ENCODE measurements at regions not wholly inside any gene's neighbourhood (a gene's known extent, or its start where the extent isn't known, plus 50 kb on each side); places are given as distances from the start of the nearest gene placed in this dataset.

DNA sequence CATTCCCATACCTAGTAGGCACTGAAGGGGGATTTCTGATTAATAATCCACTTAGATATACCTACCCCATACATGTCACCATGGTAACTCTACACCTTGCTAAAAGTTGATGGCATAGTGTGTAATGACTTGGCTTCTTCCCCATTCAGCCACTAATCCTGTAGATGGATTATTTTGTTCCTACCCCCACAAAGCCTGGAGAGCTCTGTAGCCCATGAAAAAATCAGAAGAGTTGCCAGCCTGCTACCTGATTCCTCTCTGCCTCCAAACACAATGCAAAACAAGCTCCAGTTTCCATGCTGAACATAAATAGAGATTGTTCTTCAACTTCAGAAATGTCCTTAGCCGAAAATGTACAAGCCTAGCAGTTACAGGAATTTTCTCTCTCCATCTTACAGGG, 98.9 kb upstream of the PFN2 start:
- no peak for ATAC-seq
- Histone ChIP-seq H3K36me3 (no peaks in the 10 kb centered on the region), H3K4me1 (no peaks in the 10 kb centered on the region), H3K9me3 (no peaks in the 10 kb centered on the region), H3K27ac (no peak overlapping the region), H3K4me3 (no peak overlapping the region), H3K27me3 (peaks cover 4% of the 10 kb centered on the region)
- TF ChIP-seq, protein P1, sequence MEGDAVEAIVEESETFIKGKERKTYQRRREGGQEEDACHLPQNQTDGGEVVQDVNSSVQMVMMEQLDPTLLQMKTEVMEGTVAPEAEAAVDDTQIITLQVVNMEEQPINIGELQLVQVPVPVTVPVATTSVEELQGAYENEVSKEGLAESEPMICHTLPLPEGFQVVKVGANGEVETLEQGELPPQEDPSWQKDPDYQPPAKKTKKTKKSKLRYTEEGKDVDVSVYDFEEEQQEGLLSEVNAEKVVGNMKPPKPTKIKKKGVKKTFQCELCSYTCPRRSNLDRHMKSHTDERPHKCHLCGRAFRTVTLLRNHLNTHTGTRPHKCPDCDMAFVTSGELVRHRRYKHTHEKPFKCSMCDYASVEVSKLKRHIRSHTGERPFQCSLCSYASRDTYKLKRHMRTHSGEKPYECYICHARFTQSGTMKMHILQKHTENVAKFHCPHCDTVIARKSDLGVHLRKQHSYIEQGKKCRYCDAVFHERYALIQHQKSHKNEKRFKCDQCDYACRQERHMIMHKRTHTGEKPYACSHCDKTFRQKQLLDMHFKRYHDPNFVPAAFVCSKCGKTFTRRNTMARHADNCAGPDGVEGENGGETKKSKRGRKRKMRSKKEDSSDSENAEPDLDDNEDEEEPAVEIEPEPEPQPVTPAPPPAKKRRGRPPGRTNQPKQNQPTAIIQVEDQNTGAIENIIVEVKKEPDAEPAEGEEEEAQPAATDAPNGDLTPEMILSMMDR (IDR thresholded peaks at IDR 0.05), result no peak
- intact Hi-C loops (cut with DNase I), result no loop called here
- DNase-seq, result no peak

DNA sequence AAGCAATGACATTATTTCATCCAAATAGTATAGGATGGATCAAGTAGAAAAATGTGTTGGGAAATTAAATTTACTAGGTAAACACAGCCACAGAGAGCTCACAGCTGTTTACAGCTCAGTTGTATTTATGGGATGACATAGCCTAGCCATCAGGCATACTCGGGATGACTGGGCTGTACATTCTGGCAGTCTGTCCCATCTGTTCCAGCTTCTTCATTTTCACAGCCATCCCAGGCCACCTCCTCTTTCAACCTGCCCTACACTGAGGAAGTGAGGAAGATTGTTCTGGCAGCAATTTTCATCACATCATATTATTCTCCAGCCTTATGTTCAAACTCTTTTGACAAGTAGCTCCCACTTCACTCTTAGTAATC, 98.4 kb upstream of the PFN2 start:
- no peak for ATAC-seq
- TF ChIP-seq, protein P1 (IDR thresholded peaks at IDR 0.05), result no peak

DNA sequence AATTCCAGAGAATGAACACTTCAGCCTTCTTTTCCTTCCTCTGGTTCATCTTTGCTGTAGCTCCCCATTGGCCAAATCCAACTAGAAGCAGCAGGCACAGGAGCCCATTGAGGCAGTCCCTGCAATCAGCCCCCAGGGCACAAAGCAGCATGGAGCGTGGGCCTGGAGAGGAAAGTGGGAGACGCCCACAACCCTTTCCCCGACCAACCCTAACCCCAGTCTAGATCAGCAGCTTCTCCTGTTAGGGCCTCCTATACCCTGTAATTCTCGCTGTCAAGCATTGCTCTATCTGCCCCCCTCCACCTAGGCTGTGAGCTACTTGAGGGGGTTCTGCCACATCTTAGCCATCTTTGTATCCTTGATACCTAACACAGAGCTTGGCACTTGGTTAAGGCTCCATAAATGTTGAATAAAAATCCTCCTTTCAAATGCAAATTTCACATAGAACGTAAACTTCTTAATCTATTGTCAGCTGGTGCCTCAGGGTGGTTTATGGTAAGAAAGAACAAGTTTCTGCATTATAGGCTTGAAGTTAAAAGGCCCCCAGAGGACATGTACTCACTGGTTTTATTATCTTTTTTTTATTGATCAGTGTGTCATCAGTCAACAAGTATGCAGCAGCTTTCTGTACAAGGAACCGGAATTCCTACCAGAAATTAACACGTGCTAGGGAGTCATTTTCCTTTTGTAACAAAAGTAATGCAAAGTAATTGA, 97.9 kb upstream of the PFN2 start:
- intact Hi-C loops (cut with DNase I), result no loop called here
- no peak for ATAC-seq
- Histone ChIP-seq H3K9me3 (no peaks in the 10 kb centered on the region), H3K36me3 (no peaks in the 10 kb centered on the region), H3K4me3 (no peak overlapping the region), H3K4me1 (no peaks in the 10 kb centered on the region), H3K27ac (no peak overlapping the region), H3K27me3 (peaks cover 4% of the 10 kb centered on the region)
- TF ChIP-seq, protein P1 (IDR thresholded peaks at IDR 0.05), result no peak
- DNase-seq, result no peak

More for the DNA sequence above, 98.4 kb upstream of the PFN2 start:
- Histone ChIP-seq H3K9me3 (no peaks in the 10 kb centered on the region), H3K4me3 (no peak overlapping the region), H3K4me1 (no peaks in the 10 kb centered on the region), H3K27ac (no peak overlapping the region), H3K27me3 (peaks cover 4% of the 10 kb centered on the region), H3K36me3 (no peaks in the 10 kb centered on the region)
- intact Hi-C loops (cut with DNase I), result no loop called here
- no peak for DNase-seq

DNA sequence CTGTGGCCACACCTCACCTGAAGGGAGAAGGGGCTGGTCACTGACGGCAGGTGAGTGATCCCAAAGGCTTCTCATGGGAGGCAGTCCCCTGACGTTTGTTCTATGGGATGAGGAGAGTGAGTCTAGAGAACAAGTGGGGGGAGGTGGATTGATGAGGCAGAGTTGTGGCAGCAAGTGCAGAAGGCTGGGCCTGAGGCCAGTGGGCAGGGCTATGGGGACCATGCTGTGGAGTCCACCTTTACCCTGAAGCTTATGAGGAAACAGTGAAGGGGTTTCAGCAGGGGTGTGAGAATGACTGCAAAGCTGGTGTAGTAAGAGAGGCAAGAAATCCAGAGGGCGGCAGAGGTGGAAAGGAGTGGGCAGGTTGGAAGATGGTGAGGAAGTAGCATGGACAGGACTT, 96.9 kb upstream of the PFN2 start:
- H3K9me3 ChIP-seq, result no peaks in the 10 kb centered on the region
- DNase-seq (no peak), ATAC-seq (no peak)
- H3K4me1 ChIP-seq, result no peaks in the 10 kb centered on the region
- intact Hi-C loops (cut with DNase I), result no loop called here
- H3K27me3 ChIP-seq, result peaks cover 4% of the 10 kb centered on the region
- H3K36me3 ChIP-seq, result no peaks in the 10 kb centered on the region
- H3K4me3 ChIP-seq, result no peak overlapping the region
- TF ChIP-seq, protein P1 (IDR thresholded peaks at IDR 0.05), result no peak
- H3K27ac ChIP-seq, result no peak overlapping the region

DNA sequence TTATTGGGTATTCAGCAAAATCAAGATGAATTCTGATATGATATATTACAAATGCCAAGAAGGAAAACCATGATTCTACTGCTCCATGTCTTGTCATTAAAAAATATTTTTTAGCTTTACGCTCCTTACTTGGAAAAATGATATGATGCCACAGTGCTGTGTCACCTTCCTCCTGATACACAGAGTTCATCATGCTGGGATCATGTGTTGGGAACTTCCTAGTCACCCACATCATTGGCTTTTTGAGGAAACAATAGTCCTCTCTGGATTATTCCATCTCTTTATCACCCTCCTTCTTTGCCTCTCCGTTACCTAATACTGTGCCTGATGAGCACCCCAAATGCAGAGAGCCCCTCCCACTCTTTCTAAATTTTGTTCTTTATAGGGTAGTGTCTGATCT, 94.3 kb upstream of the PFN2 start:
- DNase-seq, result no peak
- TF ChIP-seq, protein P1 (IDR thresholded peaks at IDR 0.05), result no peak
- H3K27ac ChIP-seq, result no peak overlapping the region
- H3K4me1 ChIP-seq, result no peaks in the 10 kb centered on the region
- no peaks in the 10 kb centered on the region for H3K9me3 ChIP-seq
- H3K36me3 ChIP-seq, result no peaks in the 10 kb centered on the region
- no peak overlapping the region for H3K4me3 ChIP-seq
- intact Hi-C loops (cut with DNase I), result no loop called here
- peaks cover 4% of the 10 kb centered on the region for H3K27me3 ChIP-seq
- no peak for ATAC-seq

DNA sequence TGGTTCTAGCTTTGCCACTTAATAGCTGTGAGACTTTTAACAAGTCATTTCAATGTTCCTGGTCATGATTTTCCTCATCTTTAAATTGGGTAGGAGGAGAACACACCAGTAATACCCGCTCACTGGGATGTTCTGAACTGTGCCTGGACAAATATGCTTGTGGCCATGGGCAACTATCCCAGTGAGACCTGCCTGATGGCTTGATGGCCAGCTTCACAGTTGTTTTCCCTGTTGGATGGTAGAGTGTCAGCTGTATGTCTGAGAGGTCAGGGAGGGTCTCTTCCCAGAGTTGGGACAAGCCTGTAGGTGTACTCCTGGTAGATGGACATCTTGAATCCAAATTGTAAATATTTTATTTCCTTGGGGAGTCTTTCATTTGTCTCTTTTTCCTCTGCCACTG, 92.5 kb upstream of the PFN2 start:
- TF ChIP-seq, protein P1 (IDR thresholded peaks at IDR 0.05), result no peak
- no peak for ATAC-seq
- Histone ChIP-seq H3K9me3 (no peaks in the 10 kb centered on the region), H3K4me1 (no peaks in the 10 kb centered on the region), H3K36me3 (no peaks in the 10 kb centered on the region), H3K27me3 (peaks cover 4% of the 10 kb centered on the region), H3K4me3 (no peak overlapping the region), H3K27ac (peak overlapping the region; percentile 5)
- intact Hi-C loops (cut with DNase I), result no loop called here
- no peak for DNase-seq

Data from upper lobe of right lung (tissue), 1 donor.